Activated CD4-positive, alpha-beta memory T cell treated with anti-CD3 and anti-CD28 coated beads for 36 hours (primary cell): ENCODE measurements at regions not wholly inside any gene's neighbourhood (a gene's known extent, or its start where the extent isn't known, plus 50 kb on each side); places are given as distances from the start of the nearest gene placed in this dataset.
"Not testable (repeated sequence)": the region's sequence is repeated elsewhere in the genome, so short reads cannot be mapped to it uniquely, and the experiment has no call there.

ENCODE experiments used
- CTCF ChIA-PET: fragments of 350-600 bp; sonication (Branson Sonifier 250); formaldehyde crosslinking; loops from one replicate; lab custom pipeline; 2021; ENCODE audit warnings: antibody characterized with exemption, inconsistent platforms; lab: Charles Lee
- POLR2A ChIA-PET: fragments of 350-600 bp; sonication (Branson Sonifier 250); formaldehyde crosslinking; loops from one replicate; lab custom pipeline; 2021; ENCODE audit warnings: antibody characterized with exemption; lab: Charles Lee
- DNase-seq: peaks from one replicate; pipeline ENCODE4 v3.0.0-alpha.2; 2020
- H3K27ac Mint-ChIP-seq: one replicate; pipeline ENCODE4 v1.8.0; 2021; ENCODE audit warnings: mixed read lengths
- H3K27me3 Mint-ChIP-seq: one replicate; pipeline ENCODE4 v1.8.0; 2021; ENCODE audit warnings: mixed read lengths
- H3K36me3 Mint-ChIP-seq: one replicate; pipeline ENCODE4 v1.8.0; 2021; ENCODE audit warnings: mixed read lengths
- H3K4me1 Mint-ChIP-seq: one replicate; pipeline ENCODE4 v1.8.0; 2021; ENCODE audit warnings: low read depth, mixed read lengths
- H3K4me3 Mint-ChIP-seq: one replicate; pipeline ENCODE4 v1.8.0; 2021; ENCODE audit warnings: mild to moderate bottlenecking, mixed read lengths
- H3K9me3 Mint-ChIP-seq: one replicate; pipeline ENCODE4 v1.8.0; 2021; ENCODE audit warnings: mixed read lengths
- intact Hi-C: fragments of 100-400 bp; cut with micrococcal nuclease; formaldehyde crosslinking; loops from one replicate; pipeline ENCODE4 v1.15.1; 2023

DNA sequence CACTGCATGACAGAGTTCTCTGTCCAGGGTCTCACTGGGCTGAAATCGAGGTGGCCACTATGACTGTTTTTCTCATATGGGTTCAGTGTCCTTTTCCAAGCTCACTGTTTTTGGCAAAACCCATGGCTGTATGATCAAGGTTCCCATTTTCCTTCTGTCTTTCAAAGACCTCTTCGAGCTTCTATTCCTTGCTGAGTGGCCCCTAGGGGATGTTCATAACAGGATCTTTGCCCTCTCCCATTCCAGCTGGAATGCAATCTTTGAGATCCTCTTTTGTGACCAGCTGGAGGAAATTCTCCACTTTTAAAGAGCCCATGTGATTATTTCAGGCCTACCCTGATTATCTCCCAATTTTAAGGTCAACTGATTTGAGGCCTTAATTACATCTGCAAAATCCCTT lies 572.5 kb upstream of the SLC10A2 start:
- Mint-ChIP-seq H3K4me3 (no peak overlapping the region), H3K36me3 (no peaks in the 10 kb centered on the region), H3K27ac (no peak overlapping the region), H3K4me1 (no peaks in the 10 kb centered on the region), H3K27me3 (no peaks in the 10 kb centered on the region), H3K9me3 (peaks cover 6% of the 10 kb centered on the region)
- ChIA-PET POLR2A (no interaction called here), CTCF (no interaction called here)
- DNase-seq = no peak
- intact Hi-C loops = no loop called here

DNA sequence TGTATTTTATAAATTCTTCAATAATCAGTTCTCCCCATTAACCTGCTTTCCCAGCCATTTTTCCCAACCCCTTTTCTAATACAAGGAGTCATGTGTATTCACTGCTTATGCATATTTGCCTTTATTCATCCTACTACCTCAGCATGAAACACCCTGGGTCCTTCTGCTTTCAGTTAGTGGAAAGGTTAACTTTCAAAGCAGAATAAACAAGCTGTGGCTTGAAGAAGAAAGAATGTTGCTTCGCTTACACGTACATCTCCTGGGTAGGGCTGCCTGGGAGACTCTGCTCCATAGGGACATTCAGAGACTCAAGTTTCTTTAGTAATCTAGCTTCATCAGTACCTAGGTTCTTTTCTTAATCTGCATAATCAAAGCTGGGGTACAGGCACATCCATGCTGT lies 567.8 kb upstream of the SLC10A2 start:
- no peak for DNase-seq
- CTCF ChIA-PET = no interaction called here
- no peaks in the 10 kb centered on the region for H3K36me3 Mint-ChIP-seq
- no peaks in the 10 kb centered on the region for H3K27me3 Mint-ChIP-seq
- no peaks in the 10 kb centered on the region for H3K4me1 Mint-ChIP-seq
- H3K27ac Mint-ChIP-seq = no peak overlapping the region
- POLR2A ChIA-PET = no interaction called here
- intact Hi-C loops = no loop called here
- H3K9me3 Mint-ChIP-seq = peaks cover 6% of the 10 kb centered on the region
- no peak overlapping the region for H3K4me3 Mint-ChIP-seq

GRCh38 chr13:103625194-103625593 lies 559.0 kb upstream of the SLC10A2 start:
- CTCF ChIA-PET = no interaction called here
- Mint-ChIP-seq H3K27me3 (no peaks in the 10 kb centered on the region), H3K36me3 (no peaks in the 10 kb centered on the region), H3K27ac (no peak overlapping the region), H3K4me3 (no peak overlapping the region), H3K4me1 (no peaks in the 10 kb centered on the region), H3K9me3 (peaks cover 4% of the 10 kb centered on the region)
- DNase-seq = no peak
- POLR2A ChIA-PET = no interaction called here
- intact Hi-C loops = no loop called here

GRCh38 chr13:103618151-103618550 lies 551.9 kb upstream of the SLC10A2 start:
- ChIA-PET POLR2A (no interaction called here), CTCF (no interaction called here)
- intact Hi-C loops = no loop called here
- Mint-ChIP-seq H3K36me3 (no peaks in the 10 kb centered on the region), H3K4me3 (no peak overlapping the region), H3K27ac (no peak overlapping the region), H3K9me3 (peaks cover 10% of the 10 kb centered on the region), H3K27me3 (no peaks in the 10 kb centered on the region), H3K4me1 (no peaks in the 10 kb centered on the region)
- DNase-seq = no peak

- peaks cover 8% of the 10 kb centered on the region for H3K9me3 Mint-ChIP-seq
- no peaks in the 10 kb centered on the region for H3K27me3 Mint-ChIP-seq
- no peaks in the 10 kb centered on the region for H3K4me1 Mint-ChIP-seq
- DNase-seq = no peak
- H3K27ac Mint-ChIP-seq = no peak overlapping the region
- intact Hi-C loops = no loop called here
- no peaks in the 10 kb centered on the region for H3K36me3 Mint-ChIP-seq
- CTCF ChIA-PET = no interaction called here
- POLR2A ChIA-PET = no interaction called here
- H3K4me3 Mint-ChIP-seq = no peak overlapping the region
These were observed 549.6 kb upstream of the SLC10A2 start for GRCh38 chr13:103615771-103616170.

GRCh38 chr13:103614761-103615160 lies 548.5 kb upstream of the SLC10A2 start:
- no peaks in the 10 kb centered on the region for H3K4me1 Mint-ChIP-seq
- no peak overlapping the region for H3K27ac Mint-ChIP-seq
- H3K9me3 Mint-ChIP-seq = peaks cover 8% of the 10 kb centered on the region
- CTCF ChIA-PET = no interaction called here
- POLR2A ChIA-PET = no interaction called here
- no peak for DNase-seq
- no peaks in the 10 kb centered on the region for H3K27me3 Mint-ChIP-seq
- no peak overlapping the region for H3K4me3 Mint-ChIP-seq
- intact Hi-C loops = no loop called here
- H3K36me3 Mint-ChIP-seq = no peaks in the 10 kb centered on the region

- POLR2A ChIA-PET = no interaction called here
- no peaks in the 10 kb centered on the region for H3K4me1 Mint-ChIP-seq
- no peaks in the 10 kb centered on the region for H3K9me3 Mint-ChIP-seq
- no peak overlapping the region for H3K27ac Mint-ChIP-seq
- H3K27me3 Mint-ChIP-seq = no peaks in the 10 kb centered on the region
- H3K36me3 Mint-ChIP-seq = no peaks in the 10 kb centered on the region
- CTCF ChIA-PET = no interaction called here
- DNase-seq = no peak
- intact Hi-C loops = no loop called here
- no peak overlapping the region for H3K4me3 Mint-ChIP-seq
These were observed 541.8 kb upstream of the SLC10A2 start for GRCh38 chr13:103607995-103608394.

- H3K4me1 Mint-ChIP-seq = no peaks in the 10 kb centered on the region
- CTCF ChIA-PET = no interaction called here
- DNase-seq = no peak
- H3K4me3 Mint-ChIP-seq = no peak overlapping the region
- intact Hi-C loops = no loop called here
- no peak overlapping the region for H3K27ac Mint-ChIP-seq
- H3K36me3 Mint-ChIP-seq = no peaks in the 10 kb centered on the region
- H3K27me3 Mint-ChIP-seq = no peaks in the 10 kb centered on the region
- H3K9me3 Mint-ChIP-seq = peaks cover 5% of the 10 kb centered on the region
- POLR2A ChIA-PET = no interaction called here
These were observed 539.5 kb upstream of the SLC10A2 start for GRCh38 chr13:103605546-103606326.

GRCh38 chr13:103599870-103600269 lies 533.7 kb upstream of the SLC10A2 start:
- H3K4me1 Mint-ChIP-seq, CTCF ChIA-PET: not testable (repeated sequence)

GRCh38 chr13:103598671-103599070 lies 532.5 kb upstream of the SLC10A2 start:
- CTCF ChIA-PET = no interaction called here
- Mint-ChIP-seq H3K27me3 (no peaks in the 10 kb centered on the region), H3K9me3 (peaks cover 11% of the 10 kb centered on the region), H3K36me3 (no peaks in the 10 kb centered on the region), H3K4me3 (no peak overlapping the region), H3K27ac (no peak overlapping the region), H3K4me1 (no peaks in the 10 kb centered on the region)
- POLR2A ChIA-PET = no interaction called here
- intact Hi-C loops = no loop called here
- DNase-seq = no peak

More at GRCh38 chr13:103599870-103600269, 533.7 kb upstream of the SLC10A2 start:
- intact Hi-C loops, H3K9me3 Mint-ChIP-seq, POLR2A ChIA-PET, H3K4me3 Mint-ChIP-seq, H3K27ac Mint-ChIP-seq, H3K27me3 Mint-ChIP-seq, H3K36me3 Mint-ChIP-seq, DNase-seq: not testable (repeated sequence)

DNA sequence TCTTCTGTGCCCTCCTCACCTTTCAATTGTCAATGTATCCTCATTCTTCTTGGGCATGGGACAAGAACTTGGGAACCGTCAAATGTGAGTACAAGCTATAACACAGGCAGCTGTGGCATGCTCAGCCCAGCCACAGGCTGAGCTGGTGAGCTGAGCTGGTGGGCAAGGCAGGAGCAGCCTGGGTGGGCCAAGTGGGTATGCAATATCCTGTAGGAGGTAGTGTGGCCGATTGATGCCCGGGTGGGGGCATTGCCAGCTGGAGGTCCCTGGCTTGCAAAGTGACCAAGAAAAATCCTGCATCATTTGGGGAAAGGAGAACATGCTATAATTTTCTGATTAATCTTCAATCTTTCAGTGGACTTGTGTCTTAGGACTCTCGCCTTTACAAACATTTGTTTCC lies 507.2 kb upstream of the SLC10A2 start:
- Mint-ChIP-seq H3K9me3 (no peaks in the 10 kb centered on the region), H3K4me1 (no peaks in the 10 kb centered on the region)
- POLR2A ChIA-PET = no interaction called here

DNA sequence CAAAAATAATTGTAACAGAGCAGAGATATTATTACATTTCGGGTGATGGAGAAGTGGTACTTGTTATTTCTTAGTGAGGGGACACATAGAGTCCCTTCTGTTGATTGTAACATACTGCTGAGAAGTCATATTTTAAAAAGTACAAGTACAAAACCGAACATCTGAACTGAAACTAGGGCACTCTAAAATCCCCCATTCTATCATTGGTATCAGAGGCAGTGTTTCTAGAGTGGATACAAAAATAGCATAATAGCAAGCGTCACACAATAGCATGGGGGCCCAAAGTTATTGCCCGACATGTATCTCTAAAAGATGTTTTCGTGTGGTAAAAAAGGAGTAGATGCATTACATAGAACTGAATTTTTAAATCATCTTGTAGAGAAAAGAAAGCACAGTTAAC lies 502.1 kb upstream of the SLC10A2 start:
- H3K27me3 Mint-ChIP-seq = no peaks in the 10 kb centered on the region
- CTCF ChIA-PET = no interaction called here
- intact Hi-C loops = no loop called here
- H3K9me3 Mint-ChIP-seq = peaks cover 8% of the 10 kb centered on the region
- no peak for DNase-seq
- no peaks in the 10 kb centered on the region for H3K36me3 Mint-ChIP-seq
- H3K27ac Mint-ChIP-seq = no peak overlapping the region
- POLR2A ChIA-PET = no interaction called here
- no peak overlapping the region for H3K4me3 Mint-ChIP-seq
- no peaks in the 10 kb centered on the region for H3K4me1 Mint-ChIP-seq

More for the DNA sequence above, 507.2 kb upstream of the SLC10A2 start:
- no peaks in the 10 kb centered on the region for H3K27me3 Mint-ChIP-seq
- intact Hi-C loops = no loop called here
- H3K27ac Mint-ChIP-seq = no peak overlapping the region
- no peak for DNase-seq
- H3K4me3 Mint-ChIP-seq = no peak overlapping the region
- no peaks in the 10 kb centered on the region for H3K36me3 Mint-ChIP-seq
- CTCF ChIA-PET = no interaction called here

DNA sequence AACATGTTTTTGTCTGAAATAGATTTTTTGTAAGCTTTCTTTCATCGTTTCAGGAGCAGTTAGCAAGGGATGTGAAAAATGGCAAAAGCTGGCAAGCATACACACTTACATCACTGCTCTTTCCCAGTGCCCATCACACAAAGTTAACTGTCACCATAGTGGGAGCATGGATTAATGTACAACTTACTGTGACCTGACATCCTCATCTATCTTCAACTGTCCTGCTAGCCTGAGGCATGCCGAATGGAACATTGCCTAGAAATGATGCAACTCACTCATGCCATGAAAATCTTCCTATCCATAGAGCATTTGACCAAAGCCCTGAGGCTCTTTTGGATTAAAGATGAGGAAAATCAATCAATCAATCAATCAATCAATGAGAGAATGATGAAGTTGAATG lies 491.7 kb upstream of the SLC10A2 start:
- H3K4me3 Mint-ChIP-seq = no peak overlapping the region
- intact Hi-C loops = no loop called here

More for the DNA sequence above, 491.7 kb upstream of the SLC10A2 start:
- Mint-ChIP-seq H3K36me3 (no peaks in the 10 kb centered on the region), H3K9me3 (peaks cover 20% of the 10 kb centered on the region), H3K4me1 (no peaks in the 10 kb centered on the region), H3K27me3 (no peaks in the 10 kb centered on the region), H3K27ac (no peak overlapping the region)
- POLR2A ChIA-PET = no interaction called here
- CTCF ChIA-PET = no interaction called here
- no peak for DNase-seq
